ENCODE measurements at regions not wholly inside any gene's neighbourhood (a gene's known extent, or its start where the extent isn't known, plus 50 kb on each side); places are given as distances from the start of the nearest gene placed in this dataset.
"Not testable (repeated sequence)": the region's sequence is repeated elsewhere in the genome, so short reads cannot be mapped to it uniquely, and the experiment has no call there.

- DNase-seq: no peak
Measured at GRCh38 chr5:36489505-36489904, 116.9 kb upstream of the SLC1A3 start.

GRCh38 chr5:36491856-36492255, 114.5 kb upstream of the SLC1A3 start:
- DNase-seq: no peak

GRCh38 chr5:36492984-36493654, 113.3 kb upstream of the SLC1A3 start:
- DNase-seq: no peak

GRCh38 chr5:36494028-36494427, 112.4 kb upstream of the SLC1A3 start:
- DNase-seq: no peak

- no peak for DNase-seq
Measured at GRCh38 chr5:36494841-36495601, 111.4 kb upstream of the SLC1A3 start.

GRCh38 chr5:36495611-36496010, 110.8 kb upstream of the SLC1A3 start:
- DNase-seq: no peak

- no peak for DNase-seq
Measured at GRCh38 chr5:36496471-36496870, 109.9 kb upstream of the SLC1A3 start.

- no peak for DNase-seq
Measured at GRCh38 chr5:36502608-36503007, 103.8 kb upstream of the SLC1A3 start.

GRCh38 chr5:36505021-36505420, 101.4 kb upstream of the SLC1A3 start:
- DNase-seq: no peak

GRCh38 chr5:36507332-36507952, 99.0 kb upstream of the SLC1A3 start:
- peak; percentile 58 to 66 for DNase-seq

- not testable (repeated sequence) for DNase-seq
Measured at GRCh38 chr5:36508331-36508730, 98.1 kb upstream of the SLC1A3 start.

- not testable (repeated sequence) for DNase-seq
Measured at GRCh38 chr5:36513647-36514046, 92.8 kb upstream of the SLC1A3 start.

- no peak for DNase-seq
Measured at GRCh38 chr5:36519881-36520280, 86.5 kb upstream of the SLC1A3 start.

- DNase-seq: no peak
Measured at GRCh38 chr5:36521219-36521618, 85.2 kb upstream of the SLC1A3 start.

GRCh38 chr5:36521838-36522745, 84.3 kb upstream of the SLC1A3 start:
- no peak for DNase-seq

GRCh38 chr5:36522746-36523065, 83.7 kb upstream of the SLC1A3 start:
- DNase-seq: no peak

GRCh38 chr5:36523450-36523849, 83.0 kb upstream of the SLC1A3 start:
- DNase-seq: no peak

GRCh38 chr5:36523926-36524325, 82.5 kb upstream of the SLC1A3 start:
- DNase-seq: no peak

- no peak for DNase-seq
Measured at GRCh38 chr5:36526537-36526936, 79.9 kb upstream of the SLC1A3 start.

GRCh38 chr5:36528588-36528987, 77.8 kb upstream of the SLC1A3 start:
- no peak for DNase-seq

GRCh38 chr5:36529142-36529541, 77.3 kb upstream of the SLC1A3 start:
- DNase-seq: no peak

GRCh38 chr5:36530215-36530614, 76.2 kb upstream of the SLC1A3 start:
- DNase-seq: no peak

GRCh38 chr5:36531401-36531800, 75.0 kb upstream of the SLC1A3 start:
- no peak for DNase-seq

Measured in activated CD4-positive, alpha-beta T cell treated with anti-CD3 and anti-CD28 coated beads for 4 hours (primary cell).